ENCODE measurements at regions not wholly inside any gene's neighbourhood (a gene's known extent, or its start where the extent isn't known, plus 50 kb on each side); places are given as distances from the start of the nearest gene placed in this dataset.

DNA sequence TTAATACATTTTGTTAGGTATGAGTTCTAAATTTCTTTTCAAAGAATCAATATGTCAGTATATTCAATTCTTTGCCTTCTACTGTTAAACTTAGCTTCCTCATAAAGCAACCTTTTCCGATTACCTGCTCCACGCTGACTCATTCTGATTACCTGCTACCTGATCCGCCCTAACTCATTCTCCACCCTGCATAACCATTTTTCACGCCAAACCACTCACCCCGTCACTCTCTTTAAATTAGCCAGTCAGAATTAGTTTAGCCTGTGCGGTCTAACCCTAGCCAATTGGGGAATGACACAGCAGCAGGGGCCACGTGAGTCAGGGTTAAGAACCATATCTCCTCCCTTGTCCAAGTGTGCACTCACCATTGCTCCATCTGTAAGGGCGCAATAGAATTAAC is 72.2 kb upstream of the FICD start (continued):
- TF ChIP-seq C11orf30 (IDR thresholded peaks at IDR 0.05; ENCODE audit: low read depth) (peak; percentile 21; the same call in 1 of the 2 replicates), MAFG (tag; conservative IDR thresholded peaks at IDR 0.05) (0 out of 2 replicates have a peak, but pooled peaks have one; percentile 20), FUS (optimal IDR thresholded peaks at IDR 0.05; ENCODE audit: low read depth, low read length) (no peak), SRF (CRISPR knock-in tag; IDR thresholded peaks at IDR 0.05) (no peak)
- TF ChIP-seq, protein P1, sequence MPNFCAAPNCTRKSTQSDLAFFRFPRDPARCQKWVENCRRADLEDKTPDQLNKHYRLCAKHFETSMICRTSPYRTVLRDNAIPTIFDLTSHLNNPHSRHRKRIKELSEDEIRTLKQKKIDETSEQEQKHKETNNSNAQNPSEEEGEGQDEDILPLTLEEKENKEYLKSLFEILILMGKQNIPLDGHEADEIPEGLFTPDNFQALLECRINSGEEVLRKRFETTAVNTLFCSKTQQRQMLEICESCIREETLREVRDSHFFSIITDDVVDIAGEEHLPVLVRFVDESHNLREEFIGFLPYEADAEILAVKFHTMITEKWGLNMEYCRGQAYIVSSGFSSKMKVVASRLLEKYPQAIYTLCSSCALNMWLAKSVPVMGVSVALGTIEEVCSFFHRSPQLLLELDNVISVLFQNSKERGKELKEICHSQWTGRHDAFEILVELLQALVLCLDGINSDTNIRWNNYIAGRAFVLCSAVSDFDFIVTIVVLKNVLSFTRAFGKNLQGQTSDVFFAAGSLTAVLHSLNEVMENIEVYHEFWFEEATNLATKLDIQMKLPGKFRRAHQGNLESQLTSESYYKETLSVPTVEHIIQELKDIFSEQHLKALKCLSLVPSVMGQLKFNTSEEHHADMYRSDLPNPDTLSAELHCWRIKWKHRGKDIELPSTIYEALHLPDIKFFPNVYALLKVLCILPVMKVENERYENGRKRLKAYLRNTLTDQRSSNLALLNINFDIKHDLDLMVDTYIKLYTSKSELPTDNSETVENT (CRISPR knock-in tag; IDR thresholded peaks at IDR 0.05), result no peak
- TF ChIP-seq, protein P2, sequence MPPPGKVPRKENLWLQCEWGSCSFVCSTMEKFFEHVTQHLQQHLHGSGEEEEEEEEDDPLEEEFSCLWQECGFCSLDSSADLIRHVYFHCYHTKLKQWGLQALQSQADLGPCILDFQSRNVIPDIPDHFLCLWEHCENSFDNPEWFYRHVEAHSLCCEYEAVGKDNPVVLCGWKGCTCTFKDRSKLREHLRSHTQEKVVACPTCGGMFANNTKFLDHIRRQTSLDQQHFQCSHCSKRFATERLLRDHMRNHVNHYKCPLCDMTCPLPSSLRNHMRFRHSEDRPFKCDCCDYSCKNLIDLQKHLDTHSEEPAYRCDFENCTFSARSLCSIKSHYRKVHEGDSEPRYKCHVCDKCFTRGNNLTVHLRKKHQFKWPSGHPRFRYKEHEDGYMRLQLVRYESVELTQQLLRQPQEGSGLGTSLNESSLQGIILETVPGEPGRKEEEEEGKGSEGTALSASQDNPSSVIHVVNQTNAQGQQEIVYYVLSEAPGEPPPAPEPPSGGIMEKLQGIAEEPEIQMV (tag; conservative IDR thresholded peaks at IDR 0.05; ENCODE audit: low read depth), result no peak

DNA sequence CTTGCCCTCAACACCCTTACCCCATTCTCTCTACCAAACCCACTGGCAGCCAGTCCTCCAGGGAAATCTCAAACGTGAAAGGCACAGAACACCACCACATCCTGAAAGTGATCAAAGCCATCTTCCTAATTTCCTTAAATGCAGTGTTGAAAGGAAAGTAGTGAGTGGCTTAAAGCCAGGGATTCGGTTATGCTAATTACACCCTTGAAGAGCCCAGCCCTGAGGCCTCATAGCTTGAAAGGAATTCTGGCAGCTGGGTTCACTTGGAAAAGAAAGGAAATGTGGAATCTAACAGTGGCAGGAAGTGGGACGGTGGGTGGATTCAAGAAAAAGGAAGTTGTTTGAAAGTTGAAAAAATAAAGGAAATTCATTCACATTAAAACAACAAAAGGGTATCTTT is 73.0 kb upstream of the FICD start:
- no peaks in the 10 kb centered on the region for H3K4me1 ChIP-seq (replicated peaks in 1 of 2; ENCODE audit: control insufficient read depth in 2 of 2, insufficient read depth in 2 of 2, low read length in 2 of 2)
- no peaks in the 10 kb centered on the region for H4K20me1 ChIP-seq (replicated peaks; ENCODE audit: control insufficient read depth, insufficient read depth, low read length)
- no peaks in the 10 kb centered on the region for H3K9me1 ChIP-seq (ENCODE audit: control insufficient read depth, insufficient read depth, low read length)
- ATAC-seq, result no peak
- H3K36me3 ChIP-seq (ENCODE audit: control insufficient read depth, insufficient read depth, low read length), result no peaks in the 10 kb centered on the region
- no peak overlapping the region for H3K9ac ChIP-seq (ENCODE audit: insufficient read depth in 1 of 2, low read depth in 2 of 2, low read length in 2 of 2)
- H3K79me2 ChIP-seq (ENCODE audit: control insufficient read depth, insufficient read depth, low read length), result no peaks in the 10 kb centered on the region
- no peak overlapping the region for H3K4me3 ChIP-seq
- 0% methylated on average over 3 of the region's 3 CpGs for WGBS (ENCODE audit: insufficient coverage, low coverage, missing lambda C conversion rate)
- ChIA-PET CTCF (ENCODE audit: low intra/inter-chr PET ratio) (no interaction called here), POLR2A (no interaction called here)
- H3K4me2 ChIP-seq (ENCODE audit: insufficient read depth, low read length), result no peak overlapping the region
- in situ Hi-C loops (cut with MboI), result no loop called here
- FAIRE-seq, result no peak
- peaks cover 11 to 22% of the 10 kb centered on the region in 2 experiments for H3K27me3 ChIP-seq (ENCODE audit: control insufficient read depth in 2 of 2, insufficient read depth in 2 of 2, low read length in 2 of 2)
- no peak overlapping the region for H3K27ac ChIP-seq (ENCODE audit: extremely low read depth, low read depth, low read length)
- H3K9me3 ChIP-seq (replicated peaks; ENCODE audit: control insufficient read depth, insufficient read depth, low read depth, low read length), result no peaks in the 10 kb centered on the region
- BruUV-seq (replicated peaks), result no TSS peak
- intact Hi-C loops (cut with micrococcal nuclease), result no loop called here
- no peak overlapping the region for H2AFZ ChIP-seq (ENCODE audit: low read depth, low read length)
- DNase-seq (ENCODE audit: extremely low read depth in 1 of 4, low spot score in 3 of 4), result no peak
- TF ChIP-seq GATA2 (CRISPR knock-in tag; IDR thresholded peaks at IDR 0.05) (no peak), SIN3B (IDR thresholded peaks at IDR 0.05; ENCODE audit: low read depth) (no peak), SAFB (IDR thresholded peaks at IDR 0.05; ENCODE audit: borderline replicate concordance, low read depth, low read length) (no peak), SLC30A9 (CRISPR knock-in tag; IDR thresholded peaks at IDR 0.05) (no peak), SIX5 (IDR thresholded peaks at IDR 0.05; ENCODE audit: borderline replicate concordance in 1 of 2, insufficient read depth in 1 of 2, low read depth in 1 of 2, low read length in 2 of 2) (no peak), NONO (IDR thresholded peaks at IDR 0.05; ENCODE audit: low read depth in 2 of 2, low read length in 1 of 2) (no peak), MEF2A (IDR thresholded peaks at IDR 0.05; ENCODE audit: control insufficient read depth, low read depth, low read length) (no peak), PHB2 (IDR thresholded peaks at IDR 0.05; ENCODE audit: low read depth) (no peak)
- TF ChIP-seq, protein P1 (CRISPR knock-in tag; IDR thresholded peaks at IDR 0.05), result no peak

Data from K562 (cell line).